Fibroblast of villous mesenchyme (primary cell): ENCODE measurements at regions not wholly inside any gene's neighbourhood (a gene's known extent, or its start where the extent isn't known, plus 50 kb on each side); places are given as distances from the start of the nearest gene placed in this dataset.

Experiments
- DNase-seq: peaks from one replicate; pipeline ENCODE4 v3.0.0-alpha.2; 2010; ENCODE audit warnings: low read depth
- H3K4me3 ChIP-seq: 2 replicates; pipeline ENCODE4 v1.5.1; 2011; ENCODE audit warnings: low read depth, mild to moderate bottlenecking, low read length
- TF ChIP-seq, protein P1 (sequence below): IDR thresholded peaks from 2 replicates; pipeline ENCODE4 v1.5.1; 2012; ENCODE audit warnings: low read depth, mild to moderate bottlenecking, low read length; ENCODE audit not compliant: insufficient read depth

DNA sequence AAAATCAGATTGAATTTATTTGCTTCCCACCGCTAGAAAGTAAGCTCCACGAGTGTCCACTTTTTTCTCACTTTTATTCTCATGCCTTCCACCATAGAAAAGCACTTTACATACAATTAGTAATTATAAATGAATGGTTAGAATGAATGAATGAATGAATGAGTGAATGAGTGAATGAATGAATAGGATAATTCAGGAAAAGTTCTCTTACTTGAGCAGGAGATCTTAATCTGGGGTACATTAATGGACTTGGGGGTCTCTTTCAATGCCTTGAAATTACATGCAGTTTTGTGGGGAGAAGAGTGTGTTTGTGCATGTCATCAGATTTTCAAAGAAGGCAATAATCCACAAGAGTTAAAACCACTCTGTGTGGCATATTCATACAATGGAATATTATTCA lies 229.9 kb upstream of the NR4A3 start:
- no peak for DNase-seq
- no peak overlapping the region for H3K4me3 ChIP-seq
- TF ChIP-seq, protein P1, sequence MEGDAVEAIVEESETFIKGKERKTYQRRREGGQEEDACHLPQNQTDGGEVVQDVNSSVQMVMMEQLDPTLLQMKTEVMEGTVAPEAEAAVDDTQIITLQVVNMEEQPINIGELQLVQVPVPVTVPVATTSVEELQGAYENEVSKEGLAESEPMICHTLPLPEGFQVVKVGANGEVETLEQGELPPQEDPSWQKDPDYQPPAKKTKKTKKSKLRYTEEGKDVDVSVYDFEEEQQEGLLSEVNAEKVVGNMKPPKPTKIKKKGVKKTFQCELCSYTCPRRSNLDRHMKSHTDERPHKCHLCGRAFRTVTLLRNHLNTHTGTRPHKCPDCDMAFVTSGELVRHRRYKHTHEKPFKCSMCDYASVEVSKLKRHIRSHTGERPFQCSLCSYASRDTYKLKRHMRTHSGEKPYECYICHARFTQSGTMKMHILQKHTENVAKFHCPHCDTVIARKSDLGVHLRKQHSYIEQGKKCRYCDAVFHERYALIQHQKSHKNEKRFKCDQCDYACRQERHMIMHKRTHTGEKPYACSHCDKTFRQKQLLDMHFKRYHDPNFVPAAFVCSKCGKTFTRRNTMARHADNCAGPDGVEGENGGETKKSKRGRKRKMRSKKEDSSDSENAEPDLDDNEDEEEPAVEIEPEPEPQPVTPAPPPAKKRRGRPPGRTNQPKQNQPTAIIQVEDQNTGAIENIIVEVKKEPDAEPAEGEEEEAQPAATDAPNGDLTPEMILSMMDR = no peak

DNA sequence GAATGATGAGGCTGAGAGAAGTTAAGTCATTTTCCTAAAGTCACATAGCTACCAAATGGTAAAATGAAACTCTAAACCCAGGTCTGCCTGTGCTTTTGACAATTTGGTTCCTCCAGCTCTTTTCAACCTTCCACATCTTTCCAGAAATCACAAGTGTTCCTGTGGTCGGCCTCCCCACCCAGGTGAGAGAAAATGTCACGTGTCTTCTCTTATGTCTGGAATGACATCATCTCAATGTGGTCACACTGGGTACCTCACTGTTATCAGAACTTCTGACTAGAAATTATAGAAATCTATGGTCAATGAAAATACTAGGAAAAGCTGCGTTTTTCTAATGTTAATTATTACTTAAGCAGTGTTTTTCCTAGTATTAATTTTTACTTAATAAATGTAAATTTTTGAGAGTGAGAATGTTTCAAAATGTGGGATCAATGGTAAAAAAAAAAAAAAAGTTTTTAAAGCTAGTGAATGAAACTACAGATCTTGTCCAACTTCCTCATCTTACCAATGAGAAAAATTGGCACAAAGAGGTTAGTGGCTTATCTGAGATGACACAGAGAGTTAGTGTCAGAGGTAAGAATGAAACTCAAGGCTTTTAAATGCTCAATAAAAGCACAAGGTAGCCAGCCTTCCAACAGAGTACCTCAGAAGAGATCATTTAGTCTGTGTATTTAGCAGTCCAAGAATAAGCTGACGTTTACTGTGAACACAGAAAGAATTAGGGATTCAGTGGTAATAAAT lies 228.7 kb upstream of the NR4A3 start:
- TF ChIP-seq, protein P1 = no peak
- no peak for DNase-seq
- no peak overlapping the region for H3K4me3 ChIP-seq

DNA sequence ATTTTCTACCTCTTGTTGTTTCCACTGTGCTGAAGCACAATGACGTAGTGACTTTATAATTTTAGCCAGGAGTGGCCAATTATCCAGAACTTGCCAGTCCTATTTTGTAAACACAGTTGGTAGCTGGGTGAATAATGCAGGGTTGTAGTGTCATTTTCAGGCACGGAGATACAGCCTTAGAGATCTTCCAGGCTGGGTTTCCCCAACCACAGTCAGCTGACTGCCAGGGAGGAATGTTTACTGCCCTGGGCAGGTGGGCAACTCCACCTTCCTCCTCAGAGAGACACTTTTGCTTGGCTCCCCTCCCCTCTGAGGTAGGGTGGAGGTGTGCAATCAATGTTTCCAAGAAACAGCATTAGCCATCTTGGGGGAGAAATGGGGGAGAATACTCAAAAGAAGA lies 228.1 kb upstream of the NR4A3 start:
- H3K4me3 ChIP-seq = no peak overlapping the region
- DNase-seq = no peak
- TF ChIP-seq, protein P1 = no peak

DNA sequence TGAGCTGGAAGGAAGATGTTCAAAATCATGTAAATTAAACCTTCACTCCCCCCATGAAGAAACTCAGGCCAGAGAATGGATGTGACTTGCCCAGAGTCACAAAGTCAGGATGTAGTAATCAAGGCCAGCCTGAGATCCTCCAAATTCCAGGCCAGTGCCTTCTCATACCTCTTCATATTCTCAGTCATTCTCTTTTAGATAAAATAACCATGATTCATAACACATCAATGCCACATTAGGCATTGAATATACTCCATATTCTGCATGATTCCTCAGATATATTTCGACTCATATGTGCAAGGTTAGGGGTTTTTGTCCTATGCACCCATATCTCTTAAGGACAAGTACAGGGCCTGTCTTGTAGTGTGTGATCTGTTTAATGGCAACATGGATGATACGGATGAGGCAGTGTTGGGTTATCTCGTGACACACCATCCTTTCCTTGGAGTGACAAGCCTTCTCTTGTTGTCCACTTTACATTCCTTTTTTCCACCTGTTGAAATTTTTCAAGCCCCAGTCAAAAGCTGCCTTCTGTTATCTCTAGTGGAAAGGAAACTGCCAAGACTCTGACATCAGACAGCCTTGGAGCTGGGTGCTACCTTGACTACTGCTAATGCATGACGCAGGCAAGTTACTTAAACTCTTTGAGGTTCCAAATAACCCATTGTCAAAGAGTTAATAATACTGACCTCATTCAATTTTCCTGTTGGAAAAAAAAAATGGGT lies 227.5 kb upstream of the NR4A3 start:
- DNase-seq = no peak
- no peak overlapping the region for H3K4me3 ChIP-seq
- TF ChIP-seq, protein P1 = no peak

DNA sequence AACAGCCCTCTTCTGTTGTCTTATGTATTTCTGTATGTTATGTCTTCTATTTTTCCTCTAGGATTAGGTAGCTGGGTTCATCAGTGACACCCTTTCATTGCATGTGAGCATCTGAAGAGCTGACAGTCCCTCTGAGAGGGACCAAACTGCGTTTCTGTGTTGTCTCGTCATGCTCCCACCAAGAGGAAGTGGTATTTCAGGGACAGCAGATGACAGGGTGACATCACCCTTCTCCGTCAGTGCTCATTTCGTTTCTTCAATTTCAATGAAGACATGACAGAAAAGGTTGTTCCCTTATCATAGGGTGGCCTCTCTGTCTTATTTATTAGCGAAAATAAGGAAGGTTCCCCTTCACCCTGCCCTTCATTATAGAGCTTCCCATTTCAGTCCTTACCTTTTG lies 225.9 kb upstream of the NR4A3 start:
- TF ChIP-seq, protein P1 = no peak
- DNase-seq = no peak
- H3K4me3 ChIP-seq = no peak overlapping the region

DNA sequence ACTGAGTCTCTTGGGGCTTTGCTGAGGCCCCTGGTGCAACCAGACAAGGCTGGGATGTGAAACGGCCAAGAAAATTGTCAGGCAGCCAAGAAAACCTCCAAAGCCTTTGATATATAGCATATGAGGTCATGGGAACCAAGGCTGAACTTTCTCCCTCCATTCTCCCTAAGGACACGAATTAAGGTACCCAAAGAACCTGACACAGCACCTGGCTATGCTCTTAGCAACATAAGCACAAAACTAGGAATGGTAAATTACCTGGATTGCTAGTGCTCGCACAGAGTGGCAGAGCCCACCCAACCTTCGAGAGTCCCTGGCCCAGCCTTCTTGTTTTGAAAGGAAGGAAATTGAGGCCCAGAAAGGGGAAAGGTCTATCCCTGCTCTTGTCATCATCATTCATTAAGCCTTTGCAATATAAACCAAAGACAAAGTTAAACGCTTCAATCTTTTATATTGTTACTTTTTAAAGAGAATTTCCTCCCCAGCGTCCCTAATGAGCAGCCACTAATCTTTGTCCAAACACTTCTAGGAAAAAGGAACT lies 220.0 kb upstream of the NR4A3 start:
- H3K4me3 ChIP-seq = no peak overlapping the region
- peak; percentile 3 for DNase-seq
- TF ChIP-seq, protein P1 = no peak
